Endothelial cell of umbilical vein (primary cell): ENCODE measurements at regions not wholly inside any gene's neighbourhood (a gene's known extent, or its start where the extent isn't known, plus 50 kb on each side); places are given as distances from the start of the nearest gene placed in this dataset.

Source experiments
- BruUV-seq: library from RNA; stranded (reverse); fragments of 400-500 nt; replicated peaks from 2 replicates; lab custom pipeline; 2021; lab: Mats Ljungman, UMichigan
- CTCF ChIA-PET: fragments of 300-600, 350-600 bp; sonication (Branson Sonifier 250); formaldehyde crosslinking; loops from one replicate; lab custom pipeline; 2021; ENCODE audit warnings: antibody characterized with exemption, inconsistent platforms; lab: Charles Lee
- POLR2A ChIA-PET: fragments of 300-600, 350-600 bp; sonication (Branson Sonifier 250); formaldehyde crosslinking; loops from one replicate; lab custom pipeline; 2021; ENCODE audit warnings: antibody characterized with exemption, inconsistent platforms; lab: Charles Lee
- DNase-seq: peaks from one replicate; pipeline ENCODE4 v3.0.0-alpha.2; 2011; ENCODE audit warnings: low read depth, low spot score
- FAIRE-seq: peaks from 2 replicates; lab custom pipeline; 2011; peaks lifted over from hg19 to GRCh38; lab: Jason Lieb, UNC
- H2AFZ ChIP-seq: 2 replicates; pipeline ENCODE4 v1.6.0; 2012; ENCODE audit warnings: low read depth, low read length, control low read depth, inconsistent platforms
- H3K27ac ChIP-seq: 2 replicates; pipeline ENCODE4 v1.5.1; 2011; ENCODE audit warnings: low read depth, mild to moderate bottlenecking, control low read depth, low read length, moderate library complexity; ENCODE audit not compliant: insufficient read depth
- H3K27me3 ChIP-seq, 2 experiments: 2 replicates each; pipeline versions ENCODE4 v1.6.0 to v1.6.1; 2011; ENCODE audit warnings: low read length in 2 of 2, mixed read lengths in 1 of 2; ENCODE audit not compliant: control insufficient read depth in 2 of 2, insufficient read depth in 2 of 2
- H3K36me3 ChIP-seq, 2 experiments: 2 replicates in 1 of 2; 3 replicates in 1 of 2; pipeline ENCODE4 v1.5.1; 2011; ENCODE audit warnings: low read length in 2 of 2, mild to moderate bottlenecking in 1 of 2, moderate library complexity in 1 of 2; ENCODE audit not compliant: control insufficient read depth in 2 of 2, insufficient read depth in 2 of 2; ENCODE audit errors: extremely low read depth in 1 of 2
- H3K4me1 ChIP-seq: 3 replicates; pipeline ENCODE4 v1.5.1; 2011; ENCODE audit warnings: mild to moderate bottlenecking, low read length; ENCODE audit not compliant: control insufficient read depth, insufficient read depth; ENCODE audit errors: extremely low read depth
- H3K4me2 ChIP-seq: 2 replicates; pipeline ENCODE4 v1.6.1; 2011; ENCODE audit warnings: low read length, control low read depth, mixed read lengths; ENCODE audit not compliant: insufficient read depth
- H3K4me3 ChIP-seq, 3 experiments: fragments of 200-600 bp in 1 of 3; sonication (generic), shearing (Covaris generic) in 1 of 3; replicated peaks in 1 of 3; 2 replicates each; pipeline ENCODE4 v1.5.1; 2011 to 2016; ENCODE audit warnings: control low read depth in 3 of 3, low read length in 3 of 3, mild to moderate bottlenecking in 2 of 3, inconsistent platforms in 1 of 3, low read depth in 1 of 3, moderate library complexity in 1 of 3; ENCODE audit not compliant: insufficient read depth in 1 of 3
- H3K79me2 ChIP-seq: 2 replicates; pipeline ENCODE4 v1.6.0; 2012; ENCODE audit warnings: low read length, inconsistent platforms; ENCODE audit not compliant: control insufficient read depth, insufficient read depth
- H3K9ac ChIP-seq: replicated peaks from 2 replicates; pipeline ENCODE3; 2011; ENCODE audit warnings: low read length, control low read depth; ENCODE audit not compliant: insufficient read depth; ENCODE audit errors: extremely low read depth
- H3K9me1 ChIP-seq: replicated peaks from 3 replicates; pipeline ENCODE4 v1.6.0; 2011; ENCODE audit warnings: mild to moderate bottlenecking, low read length; ENCODE audit not compliant: control insufficient read depth, insufficient read depth; ENCODE audit errors: extremely low read depth
- H3K9me3 ChIP-seq: replicated peaks from 2 replicates; pipeline ENCODE4 v1.5.1; 2012; ENCODE audit warnings: low read length, inconsistent platforms; ENCODE audit not compliant: control insufficient read depth, insufficient read depth
- H4K20me1 ChIP-seq: replicated peaks from 2 replicates; pipeline ENCODE3; 2011; ENCODE audit warnings: mild to moderate bottlenecking, low read length; ENCODE audit not compliant: control insufficient read depth, insufficient read depth; ENCODE audit errors: extremely low read depth
- CTCF ChIP-seq, 2 donors: IDR thresholded peaks; 1 replicate in 1 of 2; 2 replicates in 1 of 2; pipeline ENCODE4 v1.5.1; 2011; ENCODE audit warnings: low read length in 2 of 2, mild to moderate bottlenecking in 2 of 2, moderate library complexity in 2 of 2, control low read depth in 1 of 2, inconsistent platforms in 1 of 2, low read depth in 1 of 2; ENCODE audit not compliant: insufficient read depth in 1 of 2; ENCODE audit errors: extremely low read depth in 1 of 2
- EZH2 ChIP-seq: IDR thresholded peaks from 2 replicates; pipeline ENCODE4 v1.6.1; 2012; ENCODE audit warnings: borderline replicate concordance, low read depth, mild to moderate bottlenecking, moderate library complexity, low read length, inconsistent platforms; ENCODE audit not compliant: severe bottlenecking
- FOS ChIP-seq: IDR thresholded peaks from 2 replicates; pipeline ENCODE4 v1.6.1; 2011; ENCODE audit warnings: mild to moderate bottlenecking, low read length, moderate library complexity, borderline replicate concordance; ENCODE audit not compliant: insufficient read depth
- GATA2 ChIP-seq: IDR thresholded peaks from 2 replicates; pipeline ENCODE4 v1.7.0; 2011; ENCODE audit warnings: low read depth, mild to moderate bottlenecking, moderate library complexity, mixed read lengths, low read length; ENCODE audit not compliant: insufficient read length, insufficient read depth
- JUN ChIP-seq: IDR thresholded peaks from 2 replicates; pipeline ENCODE4 v1.6.1; 2011; ENCODE audit warnings: borderline replicate concordance, low read depth; ENCODE audit not compliant: insufficient read length, insufficient read depth
- MAX ChIP-seq: IDR thresholded peaks from 2 replicates; pipeline ENCODE4 v1.6.1; 2011; ENCODE audit not compliant: insufficient read depth, insufficient read length
- MYC ChIP-seq: IDR thresholded peaks from one replicate; pipeline ENCODE4 v1.6.1; 2011; ENCODE audit warnings: mild to moderate bottlenecking, low read depth, low read length
- POLR2A ChIP-seq: IDR thresholded peaks from 2 replicates; pipeline ENCODE4 v1.6.1; 2012; ENCODE audit warnings: low read depth, mild to moderate bottlenecking, control low read depth, low read length
- POLR2AphosphoS5 ChIP-seq: IDR thresholded peaks from 2 replicates; pipeline ENCODE4 v1.6.1; 2012; ENCODE audit warnings: low read depth, mild to moderate bottlenecking, control low read depth, low read length, moderate library complexity; ENCODE audit not compliant: insufficient read depth
- dilution Hi-C: fragments of 300-500 bp; cut with MboI; formaldehyde crosslinking; loops from one replicate; pipeline ENCODE4 v1.15.0; 2019; ENCODE audit warnings: low sequenced_read_pairs; ENCODE audit not compliant: extremely low pct_ligation_motif_present
- intact Hi-C: fragments of 100-400 bp; cut with micrococcal nuclease; formaldehyde crosslinking; loops from one replicate; pipeline ENCODE4 v1.10.0; 2022

- Histone ChIP-seq H2AFZ (no peak overlapping the region), H3K36me3 (no peaks in the 10 kb centered on the region), H4K20me1 (no peaks in the 10 kb centered on the region), H3K27me3 (no peaks in the 10 kb centered on the region), H3K27ac (no peak overlapping the region), H3K4me2 (no peak overlapping the region), H3K79me2 (no peaks in the 10 kb centered on the region), H3K9me1 (no peaks in the 10 kb centered on the region), H3K4me3 (no peak overlapping the region), H3K4me1 (no peaks in the 10 kb centered on the region), H3K9ac (no peak overlapping the region), H3K9me3 (peaks cover 2% of the 10 kb centered on the region)
- TF ChIP-seq POLR2A (no peak), EZH2 (no peak), FOS (no peak), POLR2AphosphoS5 (no peak), GATA2 (no peak), CTCF (IDR thresholded peaks at IDR 0.05; ENCODE audit: extremely low read depth in 1 of 2, insufficient read depth in 1 of 2, low read depth in 1 of 2, low read length in 2 of 2) (no peak), MAX (no peak), JUN (no peak), MYC (no peak)
- POLR2A ChIA-PET, result no interaction called here
- FAIRE-seq, result no peak
- intact Hi-C loops, result no loop called here
- dilution Hi-C loops, result no loop called here
- no TSS peak for BruUV-seq
- DNase-seq, result no peak
- CTCF ChIA-PET, result no interaction called here
These were observed 661.7 kb upstream of the RAG2 start for GRCh38 chr11:37259734-37260133.
